ENCODE measurements at regions not wholly inside any gene's neighbourhood (a gene's known extent, or its start where the extent isn't known, plus 50 kb on each side); places are given as distances from the start of the nearest gene placed in this dataset.

- TF ChIP-seq, protein P1, sequence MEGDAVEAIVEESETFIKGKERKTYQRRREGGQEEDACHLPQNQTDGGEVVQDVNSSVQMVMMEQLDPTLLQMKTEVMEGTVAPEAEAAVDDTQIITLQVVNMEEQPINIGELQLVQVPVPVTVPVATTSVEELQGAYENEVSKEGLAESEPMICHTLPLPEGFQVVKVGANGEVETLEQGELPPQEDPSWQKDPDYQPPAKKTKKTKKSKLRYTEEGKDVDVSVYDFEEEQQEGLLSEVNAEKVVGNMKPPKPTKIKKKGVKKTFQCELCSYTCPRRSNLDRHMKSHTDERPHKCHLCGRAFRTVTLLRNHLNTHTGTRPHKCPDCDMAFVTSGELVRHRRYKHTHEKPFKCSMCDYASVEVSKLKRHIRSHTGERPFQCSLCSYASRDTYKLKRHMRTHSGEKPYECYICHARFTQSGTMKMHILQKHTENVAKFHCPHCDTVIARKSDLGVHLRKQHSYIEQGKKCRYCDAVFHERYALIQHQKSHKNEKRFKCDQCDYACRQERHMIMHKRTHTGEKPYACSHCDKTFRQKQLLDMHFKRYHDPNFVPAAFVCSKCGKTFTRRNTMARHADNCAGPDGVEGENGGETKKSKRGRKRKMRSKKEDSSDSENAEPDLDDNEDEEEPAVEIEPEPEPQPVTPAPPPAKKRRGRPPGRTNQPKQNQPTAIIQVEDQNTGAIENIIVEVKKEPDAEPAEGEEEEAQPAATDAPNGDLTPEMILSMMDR (optimal IDR thresholded peaks at IDR 0.05 in 1 of 3, IDR thresholded peaks at IDR 0.05 in 1 of 3, conservative IDR thresholded peaks at IDR 0.05 in 1 of 3; ENCODE audit: extremely low read depth in 1 of 3, insufficient read depth in 2 of 3, low read length in 3 of 3) = no peak
- no peak for TF ChIP-seq EZH2 (IDR thresholded peaks at IDR 0.05; ENCODE audit: low read length)
Measured at GRCh38 chr7:119026391-119026790, 801.9 kb downstream of the ANKRD7 start.

All from keratinocyte (primary cell).